HG03378 (cell line): ENCODE measurements at regions not wholly inside any gene's neighbourhood (a gene's known extent, or its start where the extent isn't known, plus 50 kb on each side); places are given as distances from the start of the nearest gene placed in this dataset.

Source experiments
- ATAC-seq: cut with Tn5 transposase; IDR thresholded peaks from one replicate; pipeline ENCODE4 v1.9.1; 2021; ENCODE audit warnings: mild to moderate bottlenecking, moderate library complexity; ENCODE audit not compliant: unreplicated experiment

DNA sequence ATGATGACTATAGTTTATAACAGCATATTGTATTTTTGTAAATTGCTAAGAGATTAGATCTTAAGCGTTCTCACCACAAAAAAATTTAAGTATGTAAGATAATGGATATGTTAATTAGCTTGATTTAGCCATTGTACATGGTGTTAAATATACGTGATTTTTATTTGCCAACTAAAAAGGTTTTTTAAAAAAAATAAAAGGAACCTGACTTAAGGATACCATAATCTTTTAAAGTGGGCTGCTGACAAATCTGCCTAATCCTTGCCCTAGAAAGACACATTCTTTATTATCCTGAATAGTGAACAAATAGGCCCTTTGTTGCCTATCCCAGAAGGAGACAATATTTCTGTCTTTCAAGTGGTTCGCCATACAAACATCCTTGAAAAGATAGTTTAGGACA is 94.6 kb upstream of the FAM47C start:
- ATAC-seq, result no peak

GRCh38 chrX:36916941-36917340 is 91.2 kb upstream of the FAM47C start:
- no peak for ATAC-seq

- ATAC-seq, result no peak
These were observed 80.5 kb upstream of the FAM47C start for GRCh38 chrX:36927712-36928111.

- no peak for ATAC-seq
These were observed 77.7 kb upstream of the FAM47C start for GRCh38 chrX:36930491-36930890.

GRCh38 chrX:36947214-36947613 is 61.0 kb upstream of the FAM47C start:
- no peak for ATAC-seq

DNA sequence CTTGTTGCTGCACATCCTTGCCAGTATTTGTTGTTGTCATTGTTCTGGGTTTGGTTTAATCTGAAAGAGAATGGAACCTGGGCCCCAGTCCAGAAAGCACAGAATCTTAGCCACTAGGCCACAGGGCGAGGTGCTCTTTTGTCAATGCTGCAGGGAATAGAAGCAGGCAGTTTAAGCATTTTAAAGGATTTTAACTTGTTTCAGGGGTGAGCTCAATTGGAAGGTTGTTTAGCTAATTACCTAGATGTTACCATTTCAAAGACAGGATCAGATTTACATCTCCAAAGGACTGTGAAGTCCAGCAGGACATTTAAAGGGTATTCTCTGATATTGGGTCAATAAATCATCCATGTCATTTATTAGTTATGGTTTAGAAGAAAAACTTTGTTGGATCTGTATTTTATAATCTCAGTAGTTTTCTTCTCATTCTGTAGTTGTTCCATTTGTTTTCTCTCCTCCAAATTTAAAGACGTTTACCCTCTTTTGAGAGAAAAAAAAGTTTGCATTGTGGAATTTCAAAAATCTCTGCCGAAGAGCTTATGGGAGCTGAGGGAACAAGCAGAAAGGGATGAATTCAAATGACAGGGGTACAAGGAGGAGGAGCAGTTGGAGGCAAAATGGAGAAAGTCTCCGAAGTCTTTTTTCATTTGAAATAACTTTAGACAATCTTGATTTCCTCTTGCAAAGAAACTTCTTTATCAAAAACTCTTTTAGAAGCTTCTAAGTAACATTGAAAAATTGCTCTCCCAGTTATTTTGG is 57.5 kb upstream of the FAM47C start:
- ATAC-seq, result no peak

DNA sequence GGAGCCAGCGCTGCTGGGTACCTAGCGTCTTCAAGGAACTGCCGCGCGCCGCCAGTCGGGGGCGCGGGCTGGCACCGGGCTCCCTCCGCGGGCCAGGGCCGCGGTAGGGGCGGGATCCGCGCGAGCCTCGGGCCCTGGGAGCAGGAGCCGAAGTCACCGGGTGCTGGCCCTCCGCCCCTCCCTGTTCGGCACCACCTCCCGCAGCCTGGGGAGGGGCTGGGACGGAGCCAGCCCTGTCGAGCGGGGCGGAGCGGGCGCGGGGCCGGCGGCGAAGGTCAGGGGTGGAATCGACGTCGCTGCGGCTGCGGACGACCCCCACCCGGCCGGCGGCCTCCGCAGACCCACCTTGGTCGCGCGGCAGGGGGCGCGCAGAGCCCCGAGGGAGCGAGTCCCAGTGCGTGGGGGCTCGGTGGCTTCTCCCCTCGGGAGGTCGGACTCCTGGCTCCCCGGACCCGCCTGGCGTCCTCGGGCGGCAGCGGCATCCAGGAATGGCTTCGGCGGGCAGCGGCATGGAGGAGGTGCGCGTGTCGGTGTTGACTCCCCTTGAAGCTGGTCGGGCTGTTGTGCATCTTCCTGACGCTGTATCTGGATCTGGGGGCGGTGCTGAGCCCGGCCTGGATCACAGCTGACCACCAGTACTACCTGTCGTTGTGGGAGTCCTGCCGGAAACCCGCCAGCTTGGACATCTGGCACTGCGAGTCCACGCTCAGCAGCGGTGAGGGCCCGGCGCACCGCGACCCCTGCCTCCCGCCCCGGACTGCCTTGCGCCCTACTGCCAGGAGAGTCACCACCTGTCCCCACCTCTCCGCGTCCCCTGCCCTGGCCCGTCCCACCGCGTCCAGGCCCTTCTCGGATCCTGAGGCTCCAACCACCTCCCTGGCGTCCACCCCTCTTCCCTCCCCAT is 50.5 kb upstream of the FAM47C start:
- ATAC-seq, result no peak
